Right lobe of liver (tissue), 6 donors: ENCODE measurements at regions not wholly inside any gene's neighbourhood (a gene's known extent, or its start where the extent isn't known, plus 50 kb on each side); places are given as distances from the start of the nearest gene placed in this dataset.
A peak's percentile ranks its signal among the peaks of the same experiment; 100 is the strongest.
"Not testable (repeated sequence)": the region's sequence is repeated elsewhere in the genome, so short reads cannot be mapped to it uniquely, and the experiment has no call there.

ENCODE experiments used
- ATAC-seq, 4 donors: fragments of 200-7000 bp; cut with Tn5 transposase; one replicate each; pipeline ENCODE4 v1.9.1; 2020; ENCODE audit warnings: mild to moderate bottlenecking in 4 of 4, moderate library complexity in 4 of 4
- DNase-seq, 3 donors: peaks; one replicate each; pipeline ENCODE4 v3.0.0-alpha.2; 2020
- H3K27ac ChIP-seq, 3 donors: fragments of 200-600 bp; one replicate each; pipeline ENCODE4 v1.8.0; 2022
- H3K27me3 ChIP-seq, 2 donors: fragments of 200-600 bp; one replicate each; pipeline ENCODE4 v1.8.0; 2022
- H3K36me3 ChIP-seq, 4 donors: fragments of 200-600 bp; sonication (generic) in 1 of 4; one replicate each; pipeline versions ENCODE4 v1.5.1 to v1.8.0; 2017 to 2022; ENCODE audit warnings: control low read depth in 1 of 4
- H3K4me1 ChIP-seq, 4 donors: fragments of 200-600 bp; sonication (generic) in 1 of 4; one replicate each; pipeline versions ENCODE4 v1.5.1 to v1.8.0; 2017 to 2022; ENCODE audit warnings: control low read depth in 1 of 4
- H3K4me3 ChIP-seq, 3 donors: fragments of 200-600 bp; one replicate each; pipeline ENCODE4 v1.8.0; 2022
- H3K9me3 ChIP-seq, 4 donors: fragments of 200-600 bp; sonication (generic) in 1 of 4; one replicate each; pipeline versions ENCODE4 v1.5.1 to v1.8.0; 2017 to 2022; ENCODE audit warnings: control low read depth in 1 of 4
- CTCF ChIP-seq, 4 donors: fragments of 200-600 bp in 3 of 4; fragments of 450-650 bp in 1 of 4; IDR thresholded peaks; one replicate each; pipeline versions ENCODE4 v1.5.1 to v1.8.0; 2016 to 2022; ENCODE audit warnings: antibody characterized with exemption in 4 of 4, mild to moderate bottlenecking in 2 of 4
- POLR2A ChIP-seq: fragments of 450-650 bp; IDR thresholded peaks from one replicate; pipeline ENCODE4 v1.6.1; 2017; ENCODE audit warnings: antibody characterized with exemption, mild to moderate bottlenecking
- WGBS: methylation state at CpG from one replicate; pipeline ENCODE4 v1.1.6; 2018; ENCODE audit warnings: low coverage, low lambda C conversion rate; ENCODE audit not compliant: insufficient coverage; ENCODE audit errors: missing lambda C conversion rate; 5-methylcytosine and 5-hydroxymethylcytosine counted together
- intact Hi-C, 2 donors: fragments of 100-400 bp; cut with DNase I; formaldehyde crosslinking; loops; one replicate each; pipeline versions ENCODE4 v1.11.2 to v1.14.1; 2022
- donor health status: DM: no; HTN: yes; CAD: no.
- donor health status: DM: no; HTN: no; CAD: no.
- donor health status: DM: no; HTN: no; CAD: no.
- donor health status: DM: no; HTN: yes; CAD: no.
- donor health status: DM: no; HTN: yes; CAD: no.

GRCh38 chr12:75742048-75742447 lies 230.6 kb upstream of the KRR1 start:
- H3K4me1 ChIP-seq = no peaks in the 10 kb centered on the region
- TF ChIP-seq POLR2A (no peak), CTCF (IDR thresholded peaks at IDR 0.05) (no peak)
- WGBS = 97% methylated on average over 4 of the region's 4 CpGs
- DNase-seq (no peak), ATAC-seq (no peak)
- no peak overlapping the region for H3K27ac ChIP-seq
- no peaks in the 10 kb centered on the region for H3K36me3 ChIP-seq
- no peaks in the 10 kb centered on the region for H3K27me3 ChIP-seq
- no peaks in the 10 kb centered on the region for H3K9me3 ChIP-seq
- intact Hi-C loops = no loop called here
- no peak overlapping the region for H3K4me3 ChIP-seq

GRCh38 chr12:75739912-75740311 lies 228.5 kb upstream of the KRR1 start:
- WGBS = 47% methylated on average over 1 of the region's 1 CpG
- intact Hi-C loops = no loop called here
- no peak for ATAC-seq
- Histone ChIP-seq H3K27me3 (no peaks in the 10 kb centered on the region), H3K36me3 (no peaks in the 10 kb centered on the region), H3K27ac (no peak overlapping the region), H3K4me1 (peaks cover 0 to 11% (median 3%) of the 10 kb centered on the region in 4 donors), H3K4me3 (no peak overlapping the region), H3K9me3 (no peaks in the 10 kb centered on the region)
- TF ChIP-seq CTCF (IDR thresholded peaks at IDR 0.05) (no peak), POLR2A (no peak)
- DNase-seq = no peak

- H3K27me3 ChIP-seq, H3K4me3 ChIP-seq, ATAC-seq, intact Hi-C loops, H3K27ac ChIP-seq, H3K9me3 ChIP-seq, H3K36me3 ChIP-seq, DNase-seq: not testable (repeated sequence)
- WGBS = 95% methylated on average over 2 of the region's 2 CpGs
- H3K4me1 ChIP-seq = peaks cover 0 to 11% (median 3%) of the 10 kb centered on the region in 4 donors
Measured at GRCh38 chr12:75739098-75739497, 227.7 kb upstream of the KRR1 start.

- no peaks in the 10 kb centered on the region for H3K36me3 ChIP-seq
- no peak overlapping the region for H3K27ac ChIP-seq
- DNase-seq = no peak
- H3K9me3 ChIP-seq = no peaks in the 10 kb centered on the region
- no peak for TF ChIP-seq CTCF (IDR thresholded peaks at IDR 0.05)
- TF ChIP-seq POLR2A = no peak
- WGBS = 52% methylated on average over 2 of the region's 2 CpGs
- H3K4me1 ChIP-seq = peaks cover 0 to 11% (median 3%) of the 10 kb centered on the region in 4 donors
- intact Hi-C loops = no loop called here
- no peak overlapping the region for H3K4me3 ChIP-seq
- H3K27me3 ChIP-seq = no peaks in the 10 kb centered on the region
- ATAC-seq = no peak
Measured at GRCh38 chr12:75738486-75738885, 227.1 kb upstream of the KRR1 start.

- 36% methylated on average over 1 of the region's 1 CpG for WGBS
- ATAC-seq (peak; percentile 94 to 100 (median 98)), DNase-seq (peak; percentile 78 to 85 (median 79))
- H3K27ac ChIP-seq = no peak overlapping the region
- H3K4me3 ChIP-seq = no peak overlapping the region
- H3K36me3 ChIP-seq = no peaks in the 10 kb centered on the region
- no peaks in the 10 kb centered on the region for H3K27me3 ChIP-seq
- TF ChIP-seq POLR2A (no peak), CTCF (IDR thresholded peaks at IDR 0.05) (no peak)
- H3K4me1 ChIP-seq = peaks cover 0 to 11% (median 3%) of the 10 kb centered on the region in 4 donors
- H3K9me3 ChIP-seq = no peaks in the 10 kb centered on the region
- intact Hi-C loops = no loop called here
Measured at GRCh38 chr12:75735853-75736252, 224.4 kb upstream of the KRR1 start.
